Bone marrow (tissue), 2 donors: ENCODE measurements at regions not wholly inside any gene's neighbourhood (a gene's known extent, or its start where the extent isn't known, plus 50 kb on each side); places are given as distances from the start of the nearest gene placed in this dataset.
"Not testable (repeated sequence)": the region's sequence is repeated elsewhere in the genome, so short reads cannot be mapped to it uniquely, and the experiment has no call there.

Source experiments
- DNase-seq, 2 donors: peaks; one replicate each; lab custom pipeline; 2025; lab: John Stamatoyannopoulos, UW

- DNase-seq, result not testable (repeated sequence)
Measured at GRCh38 chr1:224028802-224029201, 85.1 kb upstream of the FBXO28 start.

- DNase-seq, result not testable (repeated sequence)
Measured at GRCh38 chr1:224023122-224023521, 90.8 kb upstream of the FBXO28 start.

GRCh38 chr1:224022249-224022970 is 91.5 kb upstream of the FBXO28 start:
- DNase-seq, result not testable (repeated sequence)

GRCh38 chr1:224019866-224020265 is 94.0 kb upstream of the FBXO28 start:
- DNase-seq, result not testable (repeated sequence)

- DNase-seq, result not testable (repeated sequence)
Measured at GRCh38 chr1:224015782-224016181, 98.1 kb upstream of the FBXO28 start.

GRCh38 chr1:224014330-224014649 is 99.6 kb upstream of the FBXO28 start:
- no peak for DNase-seq

- not testable (repeated sequence) for DNase-seq
Measured at GRCh38 chr1:224013626-224014329, 100.1 kb upstream of the FBXO28 start.

- not testable (repeated sequence) for DNase-seq
Measured at GRCh38 chr1:224012807-224013434, 101.0 kb upstream of the FBXO28 start.

GRCh38 chr1:224012162-224012561 is 101.7 kb upstream of the FBXO28 start:
- DNase-seq, result not testable (repeated sequence)

GRCh38 chr1:224011751-224012150 is 102.2 kb upstream of the FBXO28 start:
- not testable (repeated sequence) for DNase-seq

GRCh38 chr1:224011153-224011552 is 102.8 kb upstream of the FBXO28 start:
- not testable (repeated sequence) for DNase-seq

GRCh38 chr1:224005973-224006372 is 107.9 kb upstream of the FBXO28 start:
- not testable (repeated sequence) for DNase-seq

- DNase-seq, result peak in 1 of 2 donors; percentile 49
Measured at GRCh38 chr1:224004552-224005315, 109.2 kb upstream of the FBXO28 start.

- not testable (repeated sequence) for DNase-seq
Measured at GRCh38 chr1:224003896-224004295, 110.0 kb upstream of the FBXO28 start.

- not testable (repeated sequence) for DNase-seq
Measured at GRCh38 chr1:224001757-224002156, 112.2 kb upstream of the FBXO28 start.

GRCh38 chr1:223999761-224000160 is 114.2 kb upstream of the FBXO28 start:
- DNase-seq, result not testable (repeated sequence)

- peak in 1 of 2 donors; percentile 50 for DNase-seq
Measured at GRCh38 chr1:223998676-223999455, 115.0 kb upstream of the FBXO28 start.

- DNase-seq, result not testable (repeated sequence)
Measured at GRCh38 chr1:223996376-223996775, 117.5 kb upstream of the FBXO28 start.

GRCh38 chr1:223992456-223993246 is 121.3 kb upstream of the FBXO28 start:
- peak; percentile 96 to 97 for DNase-seq

- not testable (repeated sequence) for DNase-seq
Measured at GRCh38 chr1:223991297-223991857, 122.5 kb upstream of the FBXO28 start.
